B cell (primary cell): ENCODE measurements at regions not wholly inside any gene's neighbourhood (a gene's known extent, or its start where the extent isn't known, plus 50 kb on each side); places are given as distances from the start of the nearest gene placed in this dataset.

ENCODE experiments used
- ATAC-seq: fragments of 200-7000 bp; cut with Tn5 transposase; one replicate; pipeline ENCODE4 v1.10.0; 2021; ENCODE audit warnings: low read depth, mild to moderate bottlenecking, moderate number of reproducible peaks, moderate library complexity
- CTCF ChIA-PET: fragments of 350-600 bp; sonication (Branson Sonifier 250); formaldehyde crosslinking; loops from one replicate; lab custom pipeline; 2021; ENCODE audit warnings: antibody characterized with exemption, inconsistent platforms; lab: Charles Lee
- POLR2A ChIA-PET: fragments of 350-600 bp; sonication (Branson Sonifier 250); formaldehyde crosslinking; loops from one replicate; lab custom pipeline; 2021; ENCODE audit warnings: antibody characterized with exemption; lab: Charles Lee
- DNase-seq: peaks from one replicate; pipeline ENCODE4 v3.0.0; 2013
- H2AFZ ChIP-seq: 2 replicates; pipeline ENCODE4 v1.6.1; 2012; ENCODE audit warnings: mild to moderate bottlenecking, low read depth, low read length; ENCODE audit not compliant: insufficient read depth, poor library complexity, severe bottlenecking
- H3K27ac ChIP-seq, 2 donors: 1 replicate in 1 of 2; 2 replicates in 1 of 2; pipeline ENCODE4 v1.5.1; 2012 to 2013; ENCODE audit warnings: low read length in 2 of 2, mild to moderate bottlenecking in 2 of 2, moderate library complexity in 1 of 2
- H3K27me3 ChIP-seq, 4 experiments: fragments of 200-600 bp in 1 of 4; sonication (generic) in 1 of 4; replicated peaks in 1 of 4; 1 replicate in 2 of 4; 2 replicates in 2 of 4; pipeline versions ENCODE4 v1.6.1 to v1.7.0; 2013 to 2016; ENCODE audit warnings: low read length in 3 of 4, mild to moderate bottlenecking in 2 of 4, mixed read lengths in 1 of 4, moderate library complexity in 1 of 4; ENCODE audit not compliant: insufficient read depth in 4 of 4, control insufficient read depth in 3 of 4; ENCODE audit errors: control extremely low read depth in 1 of 4
- H3K36me3 ChIP-seq, 2 experiments: replicated peaks in 1 of 2; 1 replicate in 1 of 2; 2 replicates in 1 of 2; pipeline versions ENCODE4 v1.6.1 to v1.7.1; 2013; ENCODE audit warnings: low read length in 1 of 2; ENCODE audit not compliant: insufficient read depth in 2 of 2, control insufficient read depth in 1 of 2; ENCODE audit errors: control extremely low read depth in 1 of 2, extremely low read depth in 1 of 2
- H3K4me1 ChIP-seq, 2 donors: fragments of 200-600 bp in 1 of 2; sonication (generic) in 1 of 2; 1 replicate in 1 of 2; 2 replicates in 1 of 2; pipeline versions ENCODE4 v1.5.1 to v1.6.1; 2013 to 2017; ENCODE audit warnings: low read length in 2 of 2; ENCODE audit not compliant: control insufficient read depth in 2 of 2, insufficient read depth in 2 of 2
- H3K4me2 ChIP-seq: replicated peaks from 2 replicates; pipeline ENCODE3; 2012; ENCODE audit warnings: mild to moderate bottlenecking, low read depth, low read length; ENCODE audit not compliant: poor library complexity, severe bottlenecking
- H3K4me3 ChIP-seq, 5 experiments: fragments of 200-600 bp in 1 of 5; sonication (generic) in 1 of 5; 1 replicate in 3 of 5; 2 replicates in 2 of 5; pipeline versions ENCODE4 v1.5.1 to v1.7.0; 2011 to 2016; ENCODE audit warnings: low read length in 4 of 5, mild to moderate bottlenecking in 4 of 5, low read depth in 2 of 5, control low read depth in 1 of 5, moderate library complexity in 1 of 5; ENCODE audit not compliant: insufficient read depth in 1 of 5; ENCODE audit errors: control extremely low read depth in 1 of 5, extremely low read depth in 1 of 5
- H3K79me2 ChIP-seq: fragments of 200-600 bp; sonication (generic); one replicate; pipeline ENCODE4 v1.6.0; 2016; ENCODE audit warnings: low read length; ENCODE audit not compliant: control insufficient read depth, insufficient read depth
- H3K9ac ChIP-seq: fragments of 200-600 bp; sonication (generic); 2 replicates; pipeline ENCODE4 v1.6.1; 2017; ENCODE audit warnings: mild to moderate bottlenecking, low read length, moderate library complexity
- H3K9me3 ChIP-seq, 3 donors: one replicate each; pipeline versions ENCODE4 v1.6.1 to v1.7.1; 2013; ENCODE audit warnings: low read length in 2 of 3; ENCODE audit not compliant: control insufficient read depth in 2 of 3, insufficient read depth in 1 of 3; ENCODE audit errors: control extremely low read depth in 1 of 3
- H4K20me1 ChIP-seq: 2 replicates; pipeline ENCODE4 v1.6.0; 2012; ENCODE audit warnings: mild to moderate bottlenecking, low read length; ENCODE audit not compliant: insufficient read depth, control insufficient read depth, poor library complexity, severe bottlenecking
- H3K27ac Mint-ChIP-seq: one replicate; pipeline ENCODE4 v1.8.0; 2021; ENCODE audit warnings: mixed read lengths
- H3K27me3 Mint-ChIP-seq: one replicate; pipeline ENCODE4 v1.8.0; 2021; ENCODE audit warnings: mixed read lengths
- H3K4me1 Mint-ChIP-seq: one replicate; pipeline ENCODE4 v1.8.0; 2021; ENCODE audit warnings: mixed read lengths
- H3K4me3 Mint-ChIP-seq: one replicate; pipeline ENCODE4 v1.8.0; 2021; ENCODE audit warnings: mixed read lengths
- H3K9me3 Mint-ChIP-seq: one replicate; pipeline ENCODE4 v1.8.0; 2022; ENCODE audit warnings: mixed read lengths; ENCODE audit not compliant: insufficient read depth
- CTCF ChIP-seq: fragments of 200-600 bp; IDR thresholded peaks from one replicate; pipeline ENCODE4 v1.8.0; 2022; ENCODE audit warnings: antibody characterized with exemption, mild to moderate bottlenecking
- EZH2 ChIP-seq: IDR thresholded peaks from 2 replicates; pipeline ENCODE4 v1.6.1; 2012; ENCODE audit warnings: borderline replicate concordance, low read depth, mild to moderate bottlenecking, moderate library complexity, low read length; ENCODE audit not compliant: insufficient read depth, poor library complexity, severe bottlenecking
- WGBS: methylation state at CpG from one replicate; pipeline ENCODE4 v1.1.5; 2013; ENCODE audit warnings: missing lambda C conversion rate; ENCODE audit not compliant: insufficient coverage; 5-methylcytosine and 5-hydroxymethylcytosine counted together
- intact Hi-C: fragments of 100-400 bp; cut with micrococcal nuclease; formaldehyde crosslinking; loops from one replicate; pipeline ENCODE4 v1.10.0; 2022

GRCh38 chr18:10057894-10058791, 144.3 kb downstream of the VAPA start:
- no peak for DNase-seq
- no peak overlapping the region for H3K4me2 ChIP-seq
- 40% methylated on average over 2 of the region's 5 CpGs for WGBS

More at GRCh38 chr18:10057894-10058791, 144.3 kb downstream of the VAPA start:
- Histone ChIP-seq H4K20me1 (no peaks in the 10 kb centered on the region), H2AFZ (no peak overlapping the region), H3K9ac (no peak overlapping the region), H3K27me3 (peaks cover 0 to 3% (median 0%) of the 10 kb centered on the region in 4 experiments), H3K36me3 (no peaks in the 10 kb centered on the region), H3K4me1 (peaks cover 10 to 11% of the 10 kb centered on the region in 2 donors), H3K4me3 (no peak overlapping the region), H3K9me3 (no peaks in the 10 kb centered on the region), H3K27ac (no peak overlapping the region), H3K79me2 (no peaks in the 10 kb centered on the region)
- ChIA-PET POLR2A (no interaction called here), CTCF (no interaction called here)
- H3K9me3 Mint-ChIP-seq, result no peaks in the 10 kb centered on the region
- H3K27ac Mint-ChIP-seq, result no peak overlapping the region
- H3K4me3 Mint-ChIP-seq, result no peak overlapping the region
- peaks cover 17% of the 10 kb centered on the region for H3K27me3 Mint-ChIP-seq
- TF ChIP-seq EZH2 (no peak), CTCF (no peak)
- H3K4me1 Mint-ChIP-seq, result peaks cover 12% of the 10 kb centered on the region
- intact Hi-C loops, result no loop called here
- ATAC-seq, result no peak
